Immature natural killer cell (primary cell): ENCODE measurements at regions not wholly inside any gene's neighbourhood (a gene's known extent, or its start where the extent isn't known, plus 50 kb on each side); places are given as distances from the start of the nearest gene placed in this dataset.

Experiments
- DNase-seq, 3 donors: peaks; one replicate each; pipeline ENCODE4 v3.0.0; 2022; ENCODE audit warnings: mixed read lengths in 1 of 3
- H3K27ac Mint-ChIP-seq, 6 donors: one replicate each; pipeline ENCODE4 v1.8.0; 2020; ENCODE audit warnings: mixed read lengths in 6 of 6, mild to moderate bottlenecking in 5 of 6, inconsistent platforms in 4 of 6, moderate library complexity in 3 of 6
- H3K27me3 Mint-ChIP-seq, 3 donors: one replicate each; pipeline ENCODE4 v1.8.0; 2020 to 2021; ENCODE audit warnings: low read depth in 3 of 3, mild to moderate bottlenecking in 3 of 3, mixed read lengths in 3 of 3, moderate library complexity in 3 of 3, inconsistent platforms in 1 of 3
- H3K36me3 Mint-ChIP-seq, 3 donors: one replicate each; pipeline ENCODE4 v1.8.0; 2020; ENCODE audit warnings: mixed read lengths in 3 of 3, inconsistent platforms in 2 of 3, mild to moderate bottlenecking in 2 of 3
- H3K4me1 Mint-ChIP-seq, 2 donors: one replicate each; pipeline ENCODE4 v1.8.0; 2020; ENCODE audit warnings: inconsistent platforms in 2 of 2, mild to moderate bottlenecking in 2 of 2, mixed read lengths in 2 of 2, moderate library complexity in 1 of 2
- H3K4me3 Mint-ChIP-seq, 5 donors: one replicate each; pipeline ENCODE4 v1.8.0; 2020; ENCODE audit warnings: mild to moderate bottlenecking in 5 of 5, mixed read lengths in 5 of 5, inconsistent platforms in 3 of 5, moderate library complexity in 3 of 5
- H3K9me3 Mint-ChIP-seq, 6 donors: one replicate each; pipeline ENCODE4 v1.8.0; 2020; ENCODE audit warnings: mild to moderate bottlenecking in 6 of 6, mixed read lengths in 6 of 6, inconsistent platforms in 4 of 6, moderate library complexity in 3 of 6

GRCh38 chr7:156106107-156106426, 293.8 kb upstream of the SHH start:
- no peaks in the 10 kb centered on the region for H3K36me3 Mint-ChIP-seq
- no peak overlapping the region for H3K4me3 Mint-ChIP-seq
- no peak for DNase-seq
- peaks cover 0 to 2% (median 0%) of the 10 kb centered on the region in 6 donors for H3K9me3 Mint-ChIP-seq
- no peak overlapping the region for H3K27ac Mint-ChIP-seq
- H3K27me3 Mint-ChIP-seq: peaks cover 0 to 2% (median 1%) of the 10 kb centered on the region in 3 donors
- H3K4me1 Mint-ChIP-seq: no peaks in the 10 kb centered on the region

- H3K27me3 Mint-ChIP-seq: peaks cover 0 to 2% (median 1%) of the 10 kb centered on the region in 3 donors
- H3K4me1 Mint-ChIP-seq: no peaks in the 10 kb centered on the region
- H3K36me3 Mint-ChIP-seq: no peaks in the 10 kb centered on the region
- no peak overlapping the region for H3K4me3 Mint-ChIP-seq
- no peak overlapping the region for H3K27ac Mint-ChIP-seq
- H3K9me3 Mint-ChIP-seq: peaks cover 0 to 2% (median 0%) of the 10 kb centered on the region in 6 donors
- no peak for DNase-seq
These were observed 293.3 kb upstream of the SHH start for GRCh38 chr7:156105337-156106106.

- H3K4me1 Mint-ChIP-seq: no peaks in the 10 kb centered on the region
- H3K9me3 Mint-ChIP-seq: peaks cover 0 to 2% (median 0%) of the 10 kb centered on the region in 6 donors
- peaks cover 0 to 1% (median 0%) of the 10 kb centered on the region in 3 donors for H3K27me3 Mint-ChIP-seq
- H3K36me3 Mint-ChIP-seq: no peaks in the 10 kb centered on the region
- DNase-seq: no peak
- no peak overlapping the region for H3K27ac Mint-ChIP-seq
- H3K4me3 Mint-ChIP-seq: no peak overlapping the region
These were observed 292.5 kb upstream of the SHH start for GRCh38 chr7:156104501-156105336.

GRCh38 chr7:156102267-156102666, 290.0 kb upstream of the SHH start:
- Mint-ChIP-seq H3K27me3 (peaks cover 0 to 1% (median 0%) of the 10 kb centered on the region in 3 donors), H3K27ac (no peak overlapping the region), H3K36me3 (no peaks in the 10 kb centered on the region), H3K4me1 (no peaks in the 10 kb centered on the region), H3K4me3 (no peak overlapping the region), H3K9me3 (peaks cover 0 to 2% (median 0%) of the 10 kb centered on the region in 6 donors)
- DNase-seq: no peak

GRCh38 chr7:156101355-156101754, 289.1 kb upstream of the SHH start:
- Mint-ChIP-seq H3K4me3 (no peak overlapping the region), H3K36me3 (no peaks in the 10 kb centered on the region), H3K27ac (no peak overlapping the region), H3K27me3 (peaks cover 0 to 1% (median under 1%) of the 10 kb centered on the region in 3 donors), H3K4me1 (no peaks in the 10 kb centered on the region), H3K9me3 (peaks cover 0 to 2% (median 0%) of the 10 kb centered on the region in 6 donors)
- DNase-seq: no peak

GRCh38 chr7:156100086-156100485, 287.8 kb upstream of the SHH start:
- no peak overlapping the region for H3K4me3 Mint-ChIP-seq
- no peaks in the 10 kb centered on the region for H3K36me3 Mint-ChIP-seq
- H3K27ac Mint-ChIP-seq: no peak overlapping the region
- no peaks in the 10 kb centered on the region for H3K4me1 Mint-ChIP-seq
- no peak for DNase-seq
- H3K9me3 Mint-ChIP-seq: peaks cover 0 to under 1% (median 0%) of the 10 kb centered on the region in 6 donors
- peaks cover 0 to 3% (median 1%) of the 10 kb centered on the region in 3 donors for H3K27me3 Mint-ChIP-seq

GRCh38 chr7:156099085-156099484, 286.8 kb upstream of the SHH start:
- Mint-ChIP-seq H3K27me3 (peaks cover 0 to 3% (median 0%) of the 10 kb centered on the region in 3 donors), H3K9me3 (no peaks in the 10 kb centered on the region), H3K36me3 (no peaks in the 10 kb centered on the region), H3K4me1 (no peaks in the 10 kb centered on the region), H3K4me3 (no peak overlapping the region), H3K27ac (no peak overlapping the region)
- no peak for DNase-seq

DNA sequence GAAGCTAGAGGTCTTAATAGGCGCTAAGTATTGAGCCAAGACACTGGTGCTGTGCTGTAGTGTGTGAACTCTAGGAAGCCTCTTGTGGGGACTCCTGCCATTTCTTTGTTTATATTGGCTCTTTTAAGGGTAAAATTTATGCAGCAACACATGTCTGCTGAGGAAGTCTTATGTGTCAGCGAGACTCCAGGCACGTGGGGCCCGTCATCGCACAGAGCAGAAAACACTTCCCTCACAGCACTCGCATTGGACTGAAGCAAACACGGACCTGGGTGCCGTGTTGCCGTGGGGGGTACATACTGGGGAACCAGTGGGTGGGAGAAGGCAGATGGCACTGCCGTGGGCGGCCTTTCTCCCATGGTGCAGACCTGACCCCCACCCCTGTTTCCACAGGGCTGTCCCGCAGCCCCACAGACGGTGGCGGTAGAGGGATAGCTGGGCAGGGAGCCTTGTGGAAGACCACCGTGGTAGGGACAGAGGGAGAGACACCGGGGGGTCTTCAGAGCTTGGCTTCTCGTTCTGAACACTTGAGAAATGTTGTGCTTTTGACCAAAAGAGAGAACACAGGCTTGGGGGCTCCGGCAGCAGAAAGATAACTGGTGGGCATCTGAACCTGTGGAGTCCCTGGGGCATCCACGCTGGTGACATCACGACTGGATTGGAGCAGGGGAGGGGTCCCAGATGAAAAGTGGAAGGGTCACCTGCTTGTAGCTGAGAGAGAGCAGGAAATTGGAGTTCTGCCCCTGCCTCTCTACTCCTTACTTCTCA, 284.7 kb upstream of the SHH start:
- no peak for DNase-seq
- H3K4me1 Mint-ChIP-seq: no peaks in the 10 kb centered on the region
- H3K27me3 Mint-ChIP-seq: peaks cover 0 to 6% (median 1%) of the 10 kb centered on the region in 3 donors
- no peak overlapping the region for H3K27ac Mint-ChIP-seq
- H3K9me3 Mint-ChIP-seq: no peaks in the 10 kb centered on the region
- no peak overlapping the region for H3K4me3 Mint-ChIP-seq
- no peaks in the 10 kb centered on the region for H3K36me3 Mint-ChIP-seq

DNA sequence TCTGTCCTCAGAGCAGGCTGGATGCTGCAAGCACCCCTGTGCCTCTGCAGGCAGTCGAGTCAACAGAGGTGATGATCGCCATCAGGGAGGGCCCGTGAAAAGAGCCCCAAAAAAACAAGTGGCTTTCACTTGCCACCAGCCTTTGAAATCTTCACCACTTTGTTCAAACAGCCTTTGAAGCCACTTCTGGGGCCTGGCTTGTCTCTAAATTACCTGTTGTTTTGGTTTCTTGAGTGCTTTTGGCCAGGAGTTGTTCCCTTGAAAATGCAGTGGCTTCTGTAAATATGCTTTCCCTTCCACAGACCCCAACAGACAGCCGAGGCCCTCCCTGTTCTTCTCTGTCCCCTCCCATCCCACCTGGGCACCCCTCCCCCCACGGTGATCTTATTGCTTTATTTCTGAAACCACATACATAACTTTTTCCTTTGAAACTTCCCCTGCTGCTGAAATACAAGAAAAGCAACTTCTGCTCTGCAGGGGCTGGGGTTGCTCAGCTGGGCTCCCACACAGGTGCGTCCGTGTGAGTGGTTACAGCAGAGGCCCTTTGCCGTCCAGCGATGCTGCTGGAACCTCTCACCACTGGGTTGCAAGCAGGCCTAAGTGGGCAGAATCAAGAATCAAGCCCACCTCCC, 283.8 kb upstream of the SHH start:
- no peak overlapping the region for H3K4me3 Mint-ChIP-seq
- peaks cover 1 to 6% (median 3%) of the 10 kb centered on the region in 3 donors for H3K27me3 Mint-ChIP-seq
- no peaks in the 10 kb centered on the region for H3K36me3 Mint-ChIP-seq
- DNase-seq: no peak
- no peaks in the 10 kb centered on the region for H3K4me1 Mint-ChIP-seq
- no peak overlapping the region for H3K27ac Mint-ChIP-seq
- H3K9me3 Mint-ChIP-seq: no peaks in the 10 kb centered on the region

- H3K36me3 Mint-ChIP-seq: no peaks in the 10 kb centered on the region
- H3K4me1 Mint-ChIP-seq: no peaks in the 10 kb centered on the region
- H3K27ac Mint-ChIP-seq: no peak overlapping the region
- no peak overlapping the region for H3K4me3 Mint-ChIP-seq
- no peak for DNase-seq
- H3K27me3 Mint-ChIP-seq: peaks cover 1 to 6% (median 3%) of the 10 kb centered on the region in 3 donors
- no peaks in the 10 kb centered on the region for H3K9me3 Mint-ChIP-seq
These were observed 282.3 kb upstream of the SHH start for GRCh38 chr7:156094350-156095146.

- Mint-ChIP-seq H3K27ac (no peak overlapping the region), H3K27me3 (peaks cover 1 to 6% (median 3%) of the 10 kb centered on the region in 3 donors), H3K36me3 (no peaks in the 10 kb centered on the region), H3K4me1 (no peaks in the 10 kb centered on the region), H3K4me3 (no peak overlapping the region), H3K9me3 (no peaks in the 10 kb centered on the region)
- no peak for DNase-seq
These were observed 280.0 kb upstream of the SHH start for GRCh38 chr7:156092307-156092706.

DNA sequence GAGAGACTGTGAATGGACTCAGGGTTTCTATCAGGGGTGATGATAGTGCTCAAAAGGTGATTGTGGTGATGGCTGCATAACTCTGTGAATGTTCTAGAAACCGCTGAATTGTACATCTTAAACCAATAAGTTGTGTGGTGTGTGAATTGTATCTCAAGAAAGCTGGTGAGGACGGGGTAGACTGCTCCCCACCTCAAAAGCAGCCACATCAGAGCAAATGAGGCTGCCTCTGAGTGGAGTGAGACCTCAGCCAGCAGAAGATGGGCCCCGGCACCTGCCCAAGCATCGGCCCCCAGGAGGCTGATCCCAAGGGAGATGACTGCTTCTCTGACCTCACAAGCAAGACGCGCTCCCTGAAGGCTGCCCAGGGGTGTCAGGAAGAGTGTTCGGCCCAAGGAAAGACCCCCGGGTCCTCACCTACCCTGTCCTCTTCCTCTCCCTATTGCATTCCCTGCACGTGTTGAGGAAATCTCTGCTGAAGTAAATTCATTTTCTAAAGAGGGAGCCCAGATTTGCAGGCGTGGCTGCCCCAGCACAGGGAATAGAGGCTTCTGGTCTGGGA, 279.3 kb upstream of the SHH start:
- DNase-seq: no peak
- H3K4me3 Mint-ChIP-seq: no peak overlapping the region

More for the DNA sequence above, 279.3 kb upstream of the SHH start:
- no peak overlapping the region for H3K27ac Mint-ChIP-seq
- no peaks in the 10 kb centered on the region for H3K9me3 Mint-ChIP-seq
- H3K4me1 Mint-ChIP-seq: no peaks in the 10 kb centered on the region
- H3K36me3 Mint-ChIP-seq: no peaks in the 10 kb centered on the region
- H3K27me3 Mint-ChIP-seq: peaks cover 1 to 6% (median 3%) of the 10 kb centered on the region in 3 donors
